SK-N-SH (cell line): ENCODE measurements at regions not wholly inside any gene's neighbourhood (a gene's known extent, or its start where the extent isn't known, plus 50 kb on each side); places are given as distances from the start of the nearest gene placed in this dataset.

Source experiments
- CTCF ChIA-PET: fragments of 300-600, 350-600 bp; formaldehyde crosslinking; extraction: SDS; loops from one replicate; lab custom pipeline; 2021; lab: Yijun Ruan, JAX
- POLR2A ChIA-PET: fragments of 350-600 bp; sonication (Branson Sonifier 250); formaldehyde crosslinking; extraction: SDS; loops from one replicate; lab custom pipeline; 2020; ENCODE audit warnings: antibody characterized with exemption, inconsistent platforms; lab: Yijun Ruan, JAX
- DNase-seq: peaks from one replicate; pipeline ENCODE4 v3.0.0; 2012
- H2AFZ ChIP-seq: fragments of 200-600 bp; sonication (generic); 2 replicates; pipeline ENCODE4 v1.8.1; 2016; ENCODE audit warnings: antibody characterized with exemption, mild to moderate bottlenecking, low read depth
- H3F3A ChIP-seq: fragments of 200-600 bp; sonication (generic); replicated peaks from 2 replicates; pipeline ENCODE3; 2016; ENCODE audit warnings: antibody characterized with exemption, mild to moderate bottlenecking; ENCODE audit not compliant: insufficient read depth
- H3K27ac ChIP-seq, 2 experiments: fragments of 200-500 bp in 1 of 2; fragments of 200-600 bp in 1 of 2; sonication (Bioruptor generic) in 1 of 2; sonication (generic), shearing (Covaris generic) in 1 of 2; 2 replicates each; pipeline versions ENCODE4 v1.5.1 to v1.6.1; 2014 to 2016; ENCODE audit warnings: low read depth in 2 of 2, inconsistent platforms in 1 of 2, low read length in 1 of 2, mild to moderate bottlenecking in 1 of 2, mixed read lengths in 1 of 2
- H3K27me3 ChIP-seq: fragments of 200-600 bp; sonication (generic), shearing (Covaris generic); 2 replicates; pipeline ENCODE4 v1.6.1; 2016; ENCODE audit warnings: mixed run types; ENCODE audit not compliant: insufficient read depth
- H3K36me3 ChIP-seq, 2 experiments: fragments of 200-500 bp in 1 of 2; fragments of 200-600 bp in 1 of 2; sonication (Bioruptor generic) in 1 of 2; sonication (generic) in 1 of 2; replicated peaks in 1 of 2; 2 replicates each; pipeline versions ENCODE3 to v1.5.1; 2014 to 2016; ENCODE audit warnings: low read length in 1 of 2, mild to moderate bottlenecking in 1 of 2; ENCODE audit not compliant: insufficient read depth in 2 of 2, control insufficient read depth in 1 of 2
- H3K4me1 ChIP-seq, 2 experiments: fragments of 200-500 bp in 1 of 2; fragments of 200-600 bp in 1 of 2; sonication (Bioruptor generic) in 1 of 2; sonication (generic), shearing (Covaris generic) in 1 of 2; 2 replicates each; pipeline versions ENCODE4 v1.5.1 to v1.6.1; 2014 to 2016; ENCODE audit warnings: low read depth in 1 of 2, low read length in 1 of 2, mixed run types in 1 of 2; ENCODE audit not compliant: insufficient read depth in 2 of 2, control insufficient read depth in 1 of 2
- H3K4me2 ChIP-seq: fragments of 200-600 bp; sonication (generic), shearing (Covaris generic); 2 replicates; pipeline ENCODE4 v1.6.1; 2017; ENCODE audit warnings: mixed run types
- H3K4me3 ChIP-seq, 2 experiments: fragments of 200-500 bp in 1 of 2; fragments of 200-600 bp in 1 of 2; sonication (Bioruptor generic) in 1 of 2; sonication (generic), shearing (Covaris generic) in 1 of 2; 2 replicates each; pipeline versions ENCODE4 v1.5.1 to v1.8.1; 2014 to 2016; ENCODE audit warnings: low read depth in 2 of 2, inconsistent platforms in 1 of 2, low read length in 1 of 2, mild to moderate bottlenecking in 1 of 2, mixed read lengths in 1 of 2, moderate library complexity in 1 of 2
- H3K79me2 ChIP-seq: fragments of 200-600 bp; sonication (generic); 2 replicates; pipeline ENCODE4 v1.8.1; 2017; ENCODE audit warnings: mild to moderate bottlenecking; ENCODE audit not compliant: insufficient read depth
- H3K9ac ChIP-seq: fragments of 200-600 bp; sonication (generic); 2 replicates; pipeline ENCODE4 v1.6.1; 2017; ENCODE audit warnings: mixed run types
- H3K9me2 ChIP-seq: fragments of 200-600 bp; sonication (generic); 2 replicates; pipeline ENCODE4 v1.6.1; 2017; ENCODE audit warnings: mixed run types
- H3K9me3 ChIP-seq: fragments of 200-600 bp; sonication (generic); 2 replicates; pipeline ENCODE4 v1.6.1; 2017; ENCODE audit warnings: mixed run types, mild to moderate bottlenecking, moderate library complexity
- H4K20me1 ChIP-seq: fragments of 200-600 bp; sonication (generic); 2 replicates; pipeline ENCODE4 v1.6.1; 2017; ENCODE audit warnings: mild to moderate bottlenecking, mixed run types; ENCODE audit not compliant: insufficient read depth
- CTCF ChIP-seq: fragments of 200-600 bp; sonication (generic); IDR thresholded peaks from 2 replicates; pipeline ENCODE4 v1.6.1; 2017; ENCODE audit warnings: antibody characterized with exemption, mild to moderate bottlenecking, moderate library complexity
- EP300 ChIP-seq, 2 experiments: IDR thresholded peaks; 2 replicates each; pipeline versions ENCODE4 v1.4.0 to v1.6.1; 2012; ENCODE audit warnings: borderline replicate concordance in 1 of 2, low read depth in 1 of 2, low read length in 1 of 2
- FOSL2 ChIP-seq: IDR thresholded peaks from 2 replicates; pipeline ENCODE4 v1.4.0; 2012; ENCODE audit warnings: low read depth, mild to moderate bottlenecking, moderate library complexity, borderline replicate concordance
- FOXJ3 ChIP-seq: sonication (generic); formaldehyde crosslinking; IDR thresholded peaks from 2 replicates; pipeline ENCODE4 v1.5.1; 2020; ENCODE audit warnings: mild to moderate bottlenecking, missing genetic modification reagents
- GABPA ChIP-seq: IDR thresholded peaks from 2 replicates; pipeline ENCODE4 v1.4.0; 2012; ENCODE audit warnings: low read depth, mild to moderate bottlenecking
- GATA2 ChIP-seq: sonication (generic); formaldehyde crosslinking; IDR thresholded peaks from 2 replicates; pipeline ENCODE4 v1.5.0; 2020; ENCODE audit warnings: mild to moderate bottlenecking, missing genetic modification reagents
- JUND ChIP-seq: IDR thresholded peaks from 2 replicates; pipeline ENCODE4 v1.4.0; 2012
- MEF2A ChIP-seq: IDR thresholded peaks from 2 replicates; pipeline ENCODE4 v1.4.0; 2012; ENCODE audit warnings: low read depth, borderline replicate concordance
- MXI1 ChIP-seq: IDR thresholded peaks from 2 replicates; pipeline ENCODE4 v1.6.1; 2012; ENCODE audit warnings: mild to moderate bottlenecking, low read depth, low read length, improper control_type of control experiment
- PBX3 ChIP-seq: IDR thresholded peaks from 2 replicates; pipeline ENCODE4; 2012
- POLR2AphosphoS5 ChIP-seq: IDR thresholded peaks from 2 replicates; pipeline ENCODE4 v1.6.1; 2012; ENCODE audit warnings: low read depth, low read length
- RAD21 ChIP-seq: IDR thresholded peaks from 2 replicates; pipeline ENCODE4 v1.6.1; 2012; ENCODE audit warnings: mild to moderate bottlenecking, low read length
- RFX5 ChIP-seq: IDR thresholded peaks from 2 replicates; pipeline ENCODE4 v1.6.1; 2012; ENCODE audit warnings: mild to moderate bottlenecking, improper control_type of control experiment, low read length
- RXRA ChIP-seq: IDR thresholded peaks from 2 replicates; pipeline ENCODE4 v1.4.0; 2012; ENCODE audit warnings: low read depth, mild to moderate bottlenecking, borderline replicate concordance
- TAF1 ChIP-seq: IDR thresholded peaks from 2 replicates; pipeline ENCODE4 v1.6.1; 2012; ENCODE audit warnings: low read depth, mild to moderate bottlenecking, low read length, moderate library complexity, borderline replicate concordance
- TCF12 ChIP-seq: IDR thresholded peaks from 2 replicates; pipeline ENCODE4 v1.4.0; 2012
- USF1 ChIP-seq: IDR thresholded peaks from 2 replicates; pipeline ENCODE4 v1.4.0; 2012; ENCODE audit warnings: low read depth, borderline replicate concordance
- YY1 ChIP-seq: IDR thresholded peaks from 2 replicates; pipeline ENCODE4 v1.4.0; 2012; ENCODE audit warnings: low read depth, mild to moderate bottlenecking
- WGBS: methylation state at CpG from one replicate; pipeline ENCODE4 v1.1.6; 2017; ENCODE audit warnings: low lambda C conversion rate; 5-methylcytosine and 5-hydroxymethylcytosine counted together

DNA sequence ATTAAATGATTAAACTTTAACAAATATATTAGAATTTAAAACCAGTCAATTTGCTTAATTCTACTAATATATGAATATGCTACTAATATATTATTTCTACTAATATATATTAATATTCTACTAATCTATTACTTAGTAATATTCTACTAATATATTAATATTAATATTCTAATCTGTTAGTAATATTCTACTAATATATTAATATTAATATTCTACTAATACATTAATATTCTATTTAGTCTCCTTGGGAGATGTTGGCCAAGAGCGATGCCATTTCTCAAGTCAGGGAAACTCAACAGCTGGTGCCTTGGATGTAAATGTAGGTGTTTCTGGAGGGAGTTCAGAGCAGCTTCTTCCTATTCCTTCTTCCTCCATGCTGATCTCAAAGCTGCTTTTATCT is 259.2 kb upstream of the TMTC4 start:
- 76% methylated on average over 1 of the region's 1 CpG for WGBS
- Histone ChIP-seq H2AFZ (no peak overlapping the region), H3K4me3 (no peak overlapping the region), H3K79me2 (no peaks in the 10 kb centered on the region), H3K36me3 (no peaks in the 10 kb centered on the region), H3K9ac (no peak overlapping the region), H3K4me2 (no peak overlapping the region), H3K9me3 (no peaks in the 10 kb centered on the region), H4K20me1 (no peaks in the 10 kb centered on the region), H3K27ac (no peak overlapping the region), H3K4me1 (no peaks in the 10 kb centered on the region), H3K27me3 (no peaks in the 10 kb centered on the region; the same call in 1 of the 2 replicates), H3F3A (no peaks in the 10 kb centered on the region), H3K9me2 (no peaks in the 10 kb centered on the region)
- POLR2A ChIA-PET = no interaction called here
- no peak for DNase-seq
- CTCF ChIA-PET = no interaction called here
- TF ChIP-seq CTCF (no peak), USF1 (no peak), MEF2A (no peak), RXRA (no peak), YY1 (no peak), EP300 (IDR thresholded peaks at IDR 0.05; ENCODE audit: borderline replicate concordance in 1 of 2, low read depth in 1 of 2, low read length in 1 of 2) (no peak), RFX5 (no peak), FOXJ3 (CRISPR knock-in tag) (no peak), GABPA (no peak), TAF1 (no peak), PBX3 (no peak), JUND (no peak), GATA2 (CRISPR knock-in tag) (no peak), POLR2AphosphoS5 (no peak)

- no peak overlapping the region for H2AFZ ChIP-seq
- H3K9ac ChIP-seq = no peak overlapping the region
- no peak overlapping the region for H3K4me3 ChIP-seq
- POLR2A ChIA-PET = no interaction called here
- H4K20me1 ChIP-seq = no peaks in the 10 kb centered on the region
- no peaks in the 10 kb centered on the region for H3F3A ChIP-seq
- no peaks in the 10 kb centered on the region for H3K9me2 ChIP-seq
- CTCF ChIA-PET = no interaction called here
- no peak overlapping the region for H3K4me2 ChIP-seq
- 31% methylated on average over 3 of the region's 3 CpGs for WGBS
- TF ChIP-seq USF1 = no peak
- TF ChIP-seq FOSL2 = no peak
- TF ChIP-seq MXI1 = no peak
- TF ChIP-seq RAD21 = no peak
- no peak for TF ChIP-seq TCF12
- H3K27ac ChIP-seq = no peak overlapping the region
- H3K79me2 ChIP-seq = no peaks in the 10 kb centered on the region
- H3K4me1 ChIP-seq = no peaks in the 10 kb centered on the region
- no peak for DNase-seq
- no peaks in the 10 kb centered on the region for H3K36me3 ChIP-seq
- H3K27me3 ChIP-seq = no peaks in the 10 kb centered on the region
- H3K9me3 ChIP-seq = no peaks in the 10 kb centered on the region
Measured at GRCh38 chr13:100922599-100922998, 248.0 kb upstream of the TMTC4 start.
